GM21825 (cell line): ENCODE measurements at regions not wholly inside any gene's neighbourhood (a gene's known extent, or its start where the extent isn't known, plus 50 kb on each side); places are given as distances from the start of the nearest gene placed in this dataset.

Experiments
- ATAC-seq: cut with Tn5 transposase; IDR thresholded peaks from one replicate; pipeline ENCODE4 v1.9.1; 2021; ENCODE audit warnings: mild to moderate bottlenecking, moderate library complexity; ENCODE audit not compliant: unreplicated experiment

GRCh38 chr9:89826186-89826585 lies 221.4 kb downstream of the GADD45G start:
- no peak for ATAC-seq

- no peak for ATAC-seq
Observed at GRCh38 chr9:89829346-89829745, 224.5 kb downstream of the GADD45G start.

- ATAC-seq: no peak
Observed at GRCh38 chr9:89835666-89836065, 230.9 kb downstream of the GADD45G start.

GRCh38 chr9:89837162-89837933 lies 232.5 kb downstream of the GADD45G start:
- ATAC-seq: no peak

- no peak for ATAC-seq
Observed at GRCh38 chr9:89837934-89838310, 233.1 kb downstream of the GADD45G start.

- no peak for ATAC-seq
Observed at GRCh38 chr9:89838621-89839020, 233.8 kb downstream of the GADD45G start.

GRCh38 chr9:89839449-89839848 lies 234.6 kb downstream of the GADD45G start:
- no peak for ATAC-seq

- no peak for ATAC-seq
Observed at GRCh38 chr9:89839952-89840351, 235.1 kb downstream of the GADD45G start.

- ATAC-seq: no peak
Observed at GRCh38 chr9:89841456-89841855, 236.6 kb downstream of the GADD45G start.

GRCh38 chr9:89842267-89842768 lies 237.5 kb downstream of the GADD45G start:
- no peak for ATAC-seq

- no peak for ATAC-seq
Observed at GRCh38 chr9:89843074-89843473, 238.3 kb downstream of the GADD45G start.

- no peak for ATAC-seq
Observed at GRCh38 chr9:89843591-89843990, 238.8 kb downstream of the GADD45G start.

GRCh38 chr9:89844075-89844474 lies 239.3 kb downstream of the GADD45G start:
- no peak for ATAC-seq

- ATAC-seq: no peak
Observed at GRCh38 chr9:89844535-89844934, 239.7 kb downstream of the GADD45G start.

GRCh38 chr9:89845321-89845720 lies 240.5 kb downstream of the GADD45G start:
- ATAC-seq: no peak

GRCh38 chr9:89845862-89846261 lies 241.1 kb downstream of the GADD45G start:
- ATAC-seq: no peak

GRCh38 chr9:89848060-89849040 lies 243.5 kb downstream of the GADD45G start:
- ATAC-seq: no peak

GRCh38 chr9:89849096-89849495 lies 244.3 kb downstream of the GADD45G start:
- no peak for ATAC-seq

- ATAC-seq: no peak
Observed at GRCh38 chr9:89850153-89850552, 245.3 kb downstream of the GADD45G start.

GRCh38 chr9:89850631-89851325 lies 246.0 kb downstream of the GADD45G start:
- no peak for ATAC-seq

- ATAC-seq: no peak
Observed at GRCh38 chr9:89853161-89853560, 248.3 kb downstream of the GADD45G start.
